Amniotic epithelial cell (primary cell): ENCODE measurements at regions not wholly inside any gene's neighbourhood (a gene's known extent, or its start where the extent isn't known, plus 50 kb on each side); places are given as distances from the start of the nearest gene placed in this dataset.

Experiments used
- DNase-seq: peaks from one replicate; pipeline ENCODE4 v3.0.0-alpha.2; 2010; ENCODE audit warnings: low read depth

- DNase-seq = no peak
Observed at GRCh38 chr4:125440814-125441213, 126.1 kb downstream of the FAT4 start.

GRCh38 chr4:125444166-125444565, 129.4 kb downstream of the FAT4 start:
- DNase-seq = peak; percentile 27

- no peak for DNase-seq
Observed at GRCh38 chr4:125445525-125445924, 130.8 kb downstream of the FAT4 start.

GRCh38 chr4:125447551-125448290, 133.0 kb downstream of the FAT4 start:
- DNase-seq = no peak

- DNase-seq = no peak
Observed at GRCh38 chr4:125456075-125456474, 141.3 kb downstream of the FAT4 start.

GRCh38 chr4:125459531-125459930, 144.8 kb downstream of the FAT4 start:
- DNase-seq = no peak

- no peak for DNase-seq
Observed at GRCh38 chr4:125461676-125462363, 147.1 kb downstream of the FAT4 start.

GRCh38 chr4:125464146-125464545, 149.4 kb downstream of the FAT4 start:
- DNase-seq = no peak

- no peak for DNase-seq
Observed at GRCh38 chr4:125481334-125482045, 166.7 kb downstream of the FAT4 start.

- no peak for DNase-seq
Observed at GRCh38 chr4:125482822-125483221, 168.1 kb downstream of the FAT4 start.

GRCh38 chr4:125483278-125483677, 168.5 kb downstream of the FAT4 start:
- peak; percentile 2 for DNase-seq

- peak; percentile 3 for DNase-seq
Observed at GRCh38 chr4:125484912-125485311, 170.2 kb downstream of the FAT4 start.

GRCh38 chr4:125486351-125486750, 171.6 kb downstream of the FAT4 start:
- no peak for DNase-seq

GRCh38 chr4:125489952-125490690, 175.4 kb downstream of the FAT4 start:
- DNase-seq = no peak

GRCh38 chr4:125492957-125493356, 178.2 kb downstream of the FAT4 start:
- DNase-seq = no peak

- DNase-seq = no peak
Observed at GRCh38 chr4:125497861-125498260, 183.1 kb downstream of the FAT4 start.

- no peak for DNase-seq
Observed at GRCh38 chr4:125498981-125499380, 184.2 kb downstream of the FAT4 start.

- no peak for DNase-seq
Observed at GRCh38 chr4:125501090-125501489, 186.3 kb downstream of the FAT4 start.

- DNase-seq = no peak
Observed at GRCh38 chr4:125501568-125501967, 186.8 kb downstream of the FAT4 start.

GRCh38 chr4:125505621-125506020, 190.9 kb downstream of the FAT4 start:
- no peak for DNase-seq

- no peak for DNase-seq
Observed at GRCh38 chr4:125507141-125507540, 192.4 kb downstream of the FAT4 start.

GRCh38 chr4:125511715-125512114, 197.0 kb downstream of the FAT4 start:
- DNase-seq = no peak
